HL-60/S4 treated with retinoic acid at 250 ng/mL for 4 days and 3 days (cell line): ENCODE measurements at regions not wholly inside any gene's neighbourhood (a gene's known extent, or its start where the extent isn't known, plus 50 kb on each side); places are given as distances from the start of the nearest gene placed in this dataset.

Source experiments
- in situ Hi-C: fragments of 300-500 bp; cut with MboI; formaldehyde crosslinking; loops from 2 replicates; pipeline ENCODE4 v1.7.0; 2022; ENCODE audit warnings: low sequenced_read_pairs

DNA sequence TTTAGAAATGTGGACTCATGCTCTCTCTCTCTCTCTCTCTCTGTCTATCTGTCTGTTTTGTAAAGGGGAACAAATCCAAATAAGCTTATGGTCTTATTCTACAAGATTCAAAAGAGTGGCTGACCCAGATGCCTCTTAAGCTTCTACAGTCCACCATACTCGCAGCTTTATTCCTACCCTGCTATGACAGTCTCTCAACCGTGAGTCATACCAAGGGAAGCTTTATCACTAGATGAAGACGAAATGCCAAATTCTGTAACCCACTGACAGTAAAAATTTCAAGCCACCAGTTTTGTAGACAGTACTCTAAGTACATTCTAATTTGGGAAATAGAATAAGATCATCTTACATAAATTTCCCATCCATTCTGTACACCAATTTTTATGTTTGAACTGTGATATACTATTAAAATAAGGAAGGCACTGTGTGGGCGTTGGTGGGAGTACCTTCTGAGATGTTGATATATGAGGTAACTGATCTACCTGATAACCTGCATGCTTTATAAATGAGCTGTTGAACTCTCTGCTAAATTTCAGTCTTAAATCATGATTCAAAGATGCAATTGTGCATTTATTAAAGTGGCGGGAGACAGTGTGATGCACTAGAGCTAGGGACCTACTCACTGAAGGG lies 153.2 kb downstream of the KLF6 start:
- in situ Hi-C loops, result no loop called here

DNA sequence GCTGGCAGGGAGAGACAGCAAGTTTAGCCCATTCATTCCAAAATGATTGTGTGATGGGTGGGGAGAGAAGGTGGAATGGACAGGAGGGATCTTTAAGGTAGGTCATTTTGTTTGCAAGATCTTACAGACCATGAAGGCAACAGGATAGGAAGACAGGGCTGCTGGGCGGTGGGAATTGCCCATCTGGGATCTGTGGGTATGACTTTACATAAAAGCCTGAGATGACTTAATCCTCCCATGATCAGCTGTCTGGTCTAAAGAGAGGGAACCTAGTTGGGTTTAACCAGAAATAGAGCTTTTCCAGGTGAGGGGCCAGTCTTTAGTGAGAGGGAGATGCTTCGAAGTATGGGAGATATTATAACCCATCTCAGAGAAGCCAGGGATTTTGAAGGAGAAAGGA lies 153.7 kb downstream of the KLF6 start:
- in situ Hi-C loops, result no loop called here

DNA sequence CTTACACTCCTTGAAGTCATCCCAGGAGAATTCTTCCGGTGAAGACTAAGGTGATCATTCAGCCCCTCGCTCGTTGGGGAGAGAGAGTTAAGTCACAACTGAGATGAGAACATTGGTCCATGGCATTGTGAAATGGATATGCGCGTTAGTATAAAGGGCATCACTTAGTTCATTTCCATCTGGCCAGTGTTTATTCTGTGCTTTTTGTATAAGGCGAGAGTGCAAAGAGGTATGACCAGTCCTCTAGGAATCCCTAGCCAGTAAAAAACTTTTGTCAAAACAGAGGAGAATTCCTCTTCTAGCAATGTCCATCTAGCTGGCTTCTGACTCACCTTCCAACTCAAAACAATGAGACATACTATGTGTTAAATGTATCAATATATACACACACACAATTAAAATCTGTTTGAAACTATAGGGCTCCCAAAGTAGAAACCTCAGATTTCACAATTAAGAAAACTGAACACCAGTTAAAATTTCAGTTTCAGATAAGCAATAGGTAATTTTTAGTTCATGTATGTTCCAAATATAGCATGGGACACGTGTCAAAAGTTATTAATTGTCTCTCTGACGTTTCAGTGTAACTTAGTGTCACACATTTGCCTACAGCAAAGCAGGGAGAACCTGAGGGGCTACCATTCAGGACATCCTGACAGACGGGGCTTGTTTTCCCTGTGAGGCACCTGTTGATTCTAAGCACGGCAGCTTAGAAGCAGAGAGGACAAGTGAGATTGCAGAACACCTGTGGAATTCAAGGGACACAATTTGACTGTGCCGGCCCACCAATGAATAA lies 158.9 kb downstream of the KLF6 start:
- in situ Hi-C loops, result no loop called here

DNA sequence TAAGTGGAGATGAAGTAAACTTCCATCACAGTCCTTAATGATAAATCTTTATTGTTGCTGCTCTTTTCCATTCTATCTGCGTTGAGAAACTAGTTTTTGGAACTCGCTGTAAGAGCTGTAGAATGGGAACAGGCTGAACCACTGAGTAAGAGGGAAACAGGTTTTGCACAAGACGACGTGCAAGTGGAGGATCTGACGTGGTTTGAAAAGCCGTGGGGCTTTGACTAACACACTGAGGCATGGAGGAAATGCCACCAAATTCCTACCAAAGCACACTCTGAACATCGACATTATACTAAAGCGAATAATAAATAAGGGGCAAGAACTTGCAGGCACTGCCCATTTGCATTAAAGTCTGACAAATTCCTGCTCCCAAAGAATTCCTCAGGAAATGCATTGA lies 160.6 kb downstream of the KLF6 start:
- in situ Hi-C loops, result no loop called here

DNA sequence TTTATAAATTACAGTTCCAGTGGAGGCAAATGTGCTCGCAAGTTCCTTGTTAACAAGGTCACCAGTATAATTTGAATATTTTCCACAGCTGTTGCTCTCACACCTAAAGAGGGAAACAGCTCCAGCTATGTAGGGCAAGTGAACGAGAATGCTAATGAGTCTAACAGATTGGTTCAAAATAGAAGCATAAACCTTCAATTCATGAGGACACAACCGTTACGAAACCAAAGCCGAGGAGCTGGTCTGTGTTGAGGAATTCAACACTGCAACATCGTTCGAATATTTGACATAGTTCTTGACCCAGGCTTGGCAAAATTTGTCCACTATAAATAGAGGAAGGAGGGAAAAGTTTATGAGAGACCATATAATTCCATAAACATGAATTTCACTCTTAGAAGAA lies 161.3 kb downstream of the KLF6 start:
- in situ Hi-C loops, result no loop called here

DNA sequence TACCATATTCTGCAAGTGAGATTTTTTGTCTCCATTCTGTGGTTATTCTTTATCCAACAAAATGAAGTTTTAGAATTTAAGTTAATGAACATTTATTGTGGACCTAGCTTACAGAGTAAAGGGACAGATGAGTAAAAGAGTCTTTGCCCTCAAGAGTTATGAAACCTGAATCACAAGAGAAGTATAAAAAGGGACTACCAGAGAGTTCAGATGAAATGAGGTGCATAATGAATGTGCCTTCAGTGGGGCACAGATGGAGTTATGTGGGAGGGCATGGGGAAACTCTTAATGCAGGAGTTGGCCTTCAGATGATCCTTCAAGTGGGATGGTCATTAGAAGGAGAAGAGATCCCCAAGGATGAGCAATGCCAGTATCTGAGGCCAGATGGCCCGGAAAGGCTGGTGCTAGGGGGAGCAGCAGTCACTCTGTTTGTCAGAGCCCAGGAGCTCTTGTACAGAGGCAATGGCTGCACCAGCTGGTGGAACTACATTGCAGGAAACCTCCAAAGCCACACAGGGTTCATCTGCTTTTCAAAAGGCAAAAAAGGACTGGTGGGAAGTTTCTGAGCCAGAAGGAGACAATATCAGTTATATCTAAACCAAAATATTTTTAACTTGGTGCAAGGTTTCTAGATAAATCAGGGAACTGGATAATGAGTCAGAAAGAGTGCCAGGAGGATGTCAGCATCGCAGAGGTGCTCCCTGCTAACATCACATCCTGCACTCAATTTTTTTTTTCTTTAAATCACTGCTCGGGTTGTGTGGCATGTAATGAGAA lies 162.0 kb downstream of the KLF6 start:
- in situ Hi-C loops, result no loop called here

DNA sequence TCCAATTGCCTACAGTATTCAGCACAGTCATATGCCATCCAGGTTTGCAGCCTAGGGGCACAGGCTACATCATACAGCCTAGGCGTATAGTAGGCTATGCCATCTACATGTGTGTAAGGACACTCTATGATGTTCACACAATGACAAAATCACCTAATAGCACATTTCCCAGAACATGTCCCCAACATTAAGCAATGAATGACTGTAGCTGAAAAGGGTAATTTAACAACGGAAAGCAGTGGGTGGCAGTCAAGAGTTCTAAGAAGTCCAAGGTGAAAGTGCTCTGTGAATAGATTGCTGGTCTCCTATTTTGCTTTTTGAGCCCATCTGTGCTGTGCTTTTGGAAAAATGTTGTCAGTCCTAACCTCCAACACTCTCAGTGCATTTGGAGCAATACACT lies 162.6 kb downstream of the KLF6 start:
- in situ Hi-C loops, result no loop called here

DNA sequence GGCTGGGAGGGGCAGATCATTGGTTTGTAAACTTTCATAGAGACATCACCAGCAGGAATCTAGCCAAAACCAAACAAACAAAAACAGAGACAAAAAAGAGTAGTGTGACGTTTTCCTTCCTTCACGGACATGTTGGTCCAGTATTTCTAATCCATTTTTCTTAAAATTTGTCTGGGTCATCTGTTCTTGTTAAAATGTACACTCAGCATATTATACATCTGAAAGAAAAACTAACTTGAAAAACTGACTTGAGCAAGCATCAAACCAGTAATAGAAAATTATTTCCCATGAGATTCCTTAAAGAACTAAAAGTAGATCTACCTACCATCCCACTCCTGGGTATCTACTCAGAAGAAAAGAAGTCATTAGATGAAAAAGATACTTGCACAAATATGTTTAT lies 164.2 kb downstream of the KLF6 start:
- in situ Hi-C loops, result no loop called here

DNA sequence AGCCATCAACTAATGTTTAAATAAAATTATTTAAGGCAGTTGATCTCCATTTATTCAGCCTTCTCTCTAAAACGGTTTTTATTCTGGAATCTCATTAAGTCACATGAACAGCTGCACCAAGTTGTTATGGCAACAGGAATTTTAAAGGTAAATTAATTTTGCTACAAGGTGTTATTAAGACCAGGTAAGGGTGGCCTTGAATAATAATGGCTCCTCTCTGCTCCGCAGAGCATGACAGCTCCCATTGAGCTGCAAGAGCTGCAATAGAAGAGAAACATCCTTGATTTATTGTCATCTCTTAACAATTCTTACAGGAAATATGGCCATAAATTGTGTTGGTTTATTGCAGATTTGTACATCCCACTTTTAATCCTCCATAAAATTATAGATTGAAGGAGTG lies 165.8 kb downstream of the KLF6 start:
- in situ Hi-C loops, result no loop called here

DNA sequence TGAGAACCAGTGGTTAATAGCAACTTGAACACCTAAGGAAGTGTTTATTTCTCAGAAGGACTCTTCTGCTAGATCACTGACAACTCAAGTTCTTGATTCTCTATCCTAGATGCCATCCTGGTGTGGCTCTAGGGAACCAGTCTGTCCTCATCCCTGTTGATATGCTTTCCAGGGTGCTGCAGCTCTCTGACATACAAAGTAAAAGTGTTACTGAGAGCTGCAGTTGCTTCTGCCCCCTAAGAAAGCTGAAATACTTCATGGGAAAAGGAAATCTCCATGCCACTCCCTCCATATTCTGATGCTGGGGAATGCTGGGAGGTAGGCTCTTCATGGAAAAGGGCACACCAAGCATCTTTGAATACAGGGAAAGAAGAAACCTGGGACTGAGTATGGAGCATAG lies 168.1 kb downstream of the KLF6 start:
- in situ Hi-C loops, result no loop called here

DNA sequence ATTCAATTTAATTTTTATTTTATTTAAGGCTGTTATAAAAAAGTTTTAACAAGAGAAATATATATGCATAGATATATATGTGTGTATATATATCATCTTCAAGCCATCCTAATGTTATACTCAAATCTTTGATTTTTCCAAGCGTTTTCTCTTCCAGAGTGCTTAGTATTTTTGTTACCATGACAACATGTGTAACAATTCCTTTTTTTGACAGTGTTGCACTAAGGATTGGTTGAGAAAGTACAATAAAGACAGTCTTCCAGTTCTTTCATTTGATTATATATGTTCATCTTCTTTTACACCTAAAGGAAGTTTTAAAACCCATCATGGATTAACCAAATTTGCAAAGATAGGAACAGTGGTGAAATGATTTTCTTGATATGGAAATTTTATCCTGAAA lies 171.7 kb downstream of the KLF6 start:
- in situ Hi-C loops, result no loop called here

DNA sequence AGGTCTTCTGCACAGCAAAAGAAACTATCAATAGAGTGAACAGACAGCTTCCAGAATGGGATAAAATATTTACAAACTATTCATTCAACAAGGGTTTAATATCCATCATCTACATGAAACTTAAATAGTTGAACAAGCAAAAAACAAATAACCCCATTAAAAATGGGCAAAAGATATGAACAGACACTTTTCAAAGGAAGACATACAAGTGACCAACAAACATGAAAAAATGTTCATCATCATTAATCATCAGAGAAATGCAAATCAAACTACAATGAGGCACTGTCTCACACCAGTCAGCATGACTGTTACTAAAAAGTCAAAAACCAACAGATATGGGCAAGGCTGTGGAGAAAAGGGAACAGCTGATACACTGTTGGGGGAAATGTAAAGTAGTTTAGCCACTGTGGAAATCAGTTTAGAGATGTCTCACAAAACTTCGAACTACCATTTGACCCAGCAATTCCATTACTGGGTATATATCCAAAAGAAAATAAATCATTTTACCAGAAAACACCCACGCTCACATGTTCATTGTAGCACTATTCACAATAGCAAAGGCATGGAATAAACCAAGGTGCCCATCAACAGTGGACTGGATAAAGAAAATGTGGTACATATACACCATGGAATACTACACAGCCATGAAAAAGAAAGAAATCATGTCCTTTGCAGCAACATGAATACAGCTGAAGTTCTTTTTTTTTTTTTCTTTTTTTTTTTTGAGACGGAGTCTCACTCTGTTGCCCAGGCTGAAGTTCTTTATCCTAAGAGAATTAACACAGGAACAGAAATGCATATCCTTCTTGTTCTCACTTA lies 172.6 kb downstream of the KLF6 start:
- in situ Hi-C loops, result no loop called here

DNA sequence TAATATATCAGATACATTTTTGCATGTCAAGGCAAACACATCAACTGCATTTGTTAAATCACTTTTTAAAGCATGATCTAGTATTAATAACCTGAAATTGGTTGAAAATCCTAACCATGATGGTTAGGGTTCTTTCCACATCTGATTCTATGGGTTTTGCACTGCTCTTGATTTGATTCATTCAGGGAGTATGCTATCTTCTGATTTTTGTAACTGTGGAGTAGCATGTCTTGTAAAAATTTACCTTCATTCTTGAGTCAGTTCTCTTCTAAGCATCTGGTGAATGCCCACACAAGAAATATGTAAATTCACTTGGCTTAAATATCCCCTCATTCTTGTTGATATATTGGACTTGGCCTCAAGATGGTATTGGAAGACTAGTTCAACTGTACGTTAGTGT lies 178.7 kb downstream of the KLF6 start:
- in situ Hi-C loops, result no loop called here

DNA sequence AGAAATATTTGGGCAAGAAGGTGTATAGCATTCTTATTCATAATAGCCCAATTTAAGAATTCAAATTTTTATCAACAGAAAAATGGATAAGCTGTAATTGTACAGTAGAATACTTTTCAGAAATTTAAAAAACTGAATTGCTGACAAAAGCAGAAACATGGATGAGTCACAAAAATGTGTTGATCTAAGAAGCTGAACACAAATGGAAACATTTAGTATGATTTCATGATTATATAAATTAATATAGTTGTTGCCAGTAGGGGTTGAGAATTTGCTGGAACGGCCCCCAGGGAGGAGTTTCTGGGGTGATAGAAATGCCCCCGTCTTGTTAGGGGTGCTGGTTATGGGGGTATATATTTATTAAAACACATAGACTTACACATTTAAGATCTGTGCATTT lies 179.1 kb downstream of the KLF6 start:
- in situ Hi-C loops, result no loop called here

DNA sequence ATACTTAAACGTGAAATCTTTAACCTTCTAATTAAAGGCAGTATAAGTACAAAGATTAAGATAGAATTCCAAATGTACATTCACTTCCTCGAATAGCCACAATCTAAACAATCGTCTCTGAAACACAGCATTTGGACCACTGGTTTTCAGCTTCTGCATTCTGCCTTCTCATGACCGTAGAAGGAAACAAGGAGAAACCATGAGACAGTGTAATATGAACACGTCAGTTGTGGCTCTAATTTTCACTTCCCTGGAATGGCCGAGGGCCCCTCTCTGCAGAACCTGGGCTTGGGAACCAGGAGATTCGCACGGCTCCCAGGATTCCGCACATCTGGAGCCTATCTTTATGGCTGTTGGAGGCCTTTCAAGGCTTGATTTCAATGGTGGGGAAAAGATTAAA lies 189.3 kb downstream of the KLF6 start:
- in situ Hi-C loops, result no loop called here

DNA sequence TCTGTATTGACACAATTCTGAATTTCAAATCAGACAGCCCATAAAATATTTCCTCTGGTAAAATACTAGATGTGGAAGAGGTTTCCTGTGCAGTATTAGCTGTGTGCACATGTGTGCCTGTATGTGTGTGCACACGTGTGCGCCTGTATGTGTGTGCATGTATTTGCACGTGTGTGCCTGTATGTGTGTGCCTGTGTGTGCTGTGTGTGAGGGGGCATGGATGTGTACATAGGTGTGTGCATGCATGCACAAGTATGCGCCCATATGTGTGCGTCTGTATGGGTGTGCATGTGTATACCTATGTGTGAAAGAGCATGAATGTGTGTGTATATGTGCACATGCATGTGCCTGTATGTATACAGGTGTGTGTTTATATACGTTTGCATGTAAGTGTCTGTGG lies 191.4 kb downstream of the KLF6 start:
- in situ Hi-C loops, result no loop called here

DNA sequence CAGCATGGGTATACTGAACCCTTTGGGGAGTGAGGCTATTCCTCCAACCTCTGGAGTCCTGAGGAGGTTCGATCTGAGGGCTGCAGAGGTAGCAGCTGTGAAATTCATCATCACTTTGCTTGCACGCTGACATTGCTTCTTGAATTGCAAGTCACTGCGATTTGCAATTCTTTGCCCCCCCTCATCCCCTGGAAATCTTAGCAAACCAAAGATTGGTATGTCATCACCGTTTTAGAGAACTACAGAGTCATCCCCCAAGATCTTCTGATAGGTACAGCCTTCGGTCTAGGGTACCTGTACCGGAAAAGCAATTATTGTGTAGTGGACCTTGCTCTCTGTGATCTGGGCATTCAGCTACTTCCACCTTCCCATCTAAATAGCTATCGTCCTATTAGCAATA lies 192.6 kb downstream of the KLF6 start:
- in situ Hi-C loops, result no loop called here

DNA sequence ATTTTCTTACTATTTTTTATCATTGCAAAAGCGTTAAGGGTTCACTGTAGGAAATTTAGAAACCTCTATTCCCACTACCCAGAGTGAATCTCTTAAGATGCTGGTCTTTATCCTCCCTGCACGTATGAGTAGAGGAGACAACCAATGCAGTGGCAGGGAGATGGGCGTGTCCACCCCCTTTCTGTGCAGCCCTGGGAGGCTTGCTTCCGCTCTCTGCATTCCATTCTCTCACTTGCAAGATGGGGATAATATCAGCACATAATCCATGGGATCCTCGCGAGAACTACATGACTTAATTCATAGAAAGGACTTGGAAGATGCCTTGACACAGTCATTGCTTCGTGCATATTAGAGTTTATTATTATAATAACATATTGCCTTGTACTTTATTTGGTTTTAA lies 196.2 kb downstream of the KLF6 start:
- in situ Hi-C loops, result no loop called here

DNA sequence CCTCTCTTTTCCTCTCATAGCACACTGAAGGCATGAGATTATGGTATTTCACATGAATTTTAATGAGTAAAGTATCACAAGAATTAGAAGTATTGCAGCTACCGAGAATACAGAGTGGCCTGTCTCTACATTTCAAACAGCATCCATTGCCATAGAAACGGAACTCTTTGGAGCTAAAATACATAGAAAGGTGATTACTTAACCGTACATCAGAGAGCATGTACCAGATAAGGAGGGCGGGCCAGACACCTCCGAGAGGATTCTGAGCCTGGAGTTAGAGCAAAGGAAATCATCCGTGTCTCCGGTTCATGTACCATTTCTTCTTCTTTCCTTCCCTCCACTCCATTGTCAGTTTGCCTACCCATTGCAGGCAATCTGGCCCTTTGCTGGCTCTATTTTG lies 196.7 kb downstream of the KLF6 start:
- in situ Hi-C loops, result no loop called here

DNA sequence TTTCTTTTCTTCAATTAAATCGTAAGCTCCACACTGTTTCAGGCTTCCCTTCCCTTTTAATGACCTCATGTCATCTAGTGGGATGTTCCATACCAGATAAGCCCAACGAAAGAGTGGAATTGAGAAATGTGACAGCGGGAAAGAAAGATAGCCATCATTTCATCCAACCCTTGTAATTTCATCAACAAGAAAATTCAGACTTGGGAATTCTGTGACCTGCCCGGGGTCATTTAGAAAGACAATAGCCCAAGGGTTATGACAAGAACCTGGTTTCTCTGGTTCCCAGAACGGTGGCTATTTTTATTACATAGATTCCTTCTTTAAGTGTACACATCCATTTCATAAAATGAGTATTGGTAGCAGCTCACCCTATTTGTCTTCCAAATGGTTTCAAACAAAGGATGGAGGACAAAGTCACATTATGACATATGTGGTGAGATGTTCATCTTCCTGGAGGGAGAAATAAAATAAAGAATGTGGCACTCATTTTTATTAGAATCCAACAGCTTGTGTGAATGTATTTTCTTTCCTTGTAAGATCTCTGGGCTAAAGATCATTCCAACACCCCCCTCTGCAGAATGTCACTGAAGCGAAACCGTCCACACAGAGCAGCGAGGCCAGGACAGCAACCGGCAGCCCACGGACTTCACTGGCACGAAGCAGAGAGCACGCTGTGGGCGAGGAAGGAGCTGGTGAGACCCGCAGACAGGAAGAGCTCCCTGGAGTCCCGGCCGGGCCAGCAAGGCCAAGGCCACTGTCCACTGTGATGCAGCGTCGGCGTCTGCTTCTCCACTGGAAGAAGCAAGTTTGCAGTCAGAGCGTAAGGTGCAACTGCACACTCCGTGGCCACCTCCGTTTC lies 199.9 kb downstream of the KLF6 start:
- in situ Hi-C loops, result no loop called here
